ENCODE measurements at regions not wholly inside any gene's neighbourhood (a gene's known extent, or its start where the extent isn't known, plus 50 kb on each side); places are given as distances from the start of the nearest gene placed in this dataset.
A peak's percentile ranks its signal among the peaks of the same experiment; 100 is the strongest.

GRCh38 chr20:4437131-4437530, 188.0 kb upstream of the ADRA1D start:
- no peak for DNase-seq
- no peak overlapping the region for H2AFZ ChIP-seq (ENCODE audit: low read depth)
- CTCF ChIA-PET = no interaction called here
- H3K36me3 ChIP-seq (replicated peaks in 1 of 2; ENCODE audit: control insufficient read depth in 1 of 2, insufficient read depth in 2 of 2, low read length in 1 of 2) = no peaks in the 10 kb centered on the region
- H3F3A ChIP-seq (replicated peaks; ENCODE audit: insufficient read depth) = peaks cover 8% of the 10 kb centered on the region
- peaks cover 0 to 31% of the 10 kb centered on the region in 2 experiments; a peak in 3 of 4 replicates for H3K4me1 ChIP-seq (ENCODE audit: control insufficient read depth in 1 of 2, insufficient read depth in 2 of 2, low read depth in 1 of 2, low read length in 1 of 2)
- no peaks in the 10 kb centered on the region for H4K20me1 ChIP-seq (ENCODE audit: insufficient read depth)
- POLR2A ChIA-PET = no interaction called here
- H3K27ac ChIP-seq (ENCODE audit: low read depth in 2 of 2, low read length in 1 of 2) = no peak overlapping the region
- no peaks in the 10 kb centered on the region for H3K79me2 ChIP-seq (ENCODE audit: insufficient read depth)
- H3K4me2 ChIP-seq = no peak overlapping the region
- no peak overlapping the region for H3K4me3 ChIP-seq (ENCODE audit: low read depth in 2 of 2, low read length in 1 of 2)
- no peaks in the 10 kb centered on the region for H3K9me2 ChIP-seq
- no peak overlapping the region for H3K9ac ChIP-seq
- 67% methylated on average over 1 of the region's 1 CpG for WGBS (ENCODE audit: low lambda C conversion rate)
- no peaks in the 10 kb centered on the region for H3K9me3 ChIP-seq
- no peaks in the 10 kb centered on the region for H3K27me3 ChIP-seq (ENCODE audit: insufficient read depth)
- TF ChIP-seq, protein P1, sequence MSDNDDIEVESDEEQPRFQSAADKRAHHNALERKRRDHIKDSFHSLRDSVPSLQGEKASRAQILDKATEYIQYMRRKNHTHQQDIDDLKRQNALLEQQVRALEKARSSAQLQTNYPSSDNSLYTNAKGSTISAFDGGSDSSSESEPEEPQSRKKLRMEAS (IDR thresholded peaks at IDR 0.05; ENCODE audit: low read depth) = no peak
- TF ChIP-seq RFX5 (IDR thresholded peaks at IDR 0.05; ENCODE audit: low read length) = no peak
- no peak for TF ChIP-seq SIN3A (IDR thresholded peaks at IDR 0.05; ENCODE audit: borderline replicate concordance, low read depth, low read length)
- TF ChIP-seq, protein P2, sequence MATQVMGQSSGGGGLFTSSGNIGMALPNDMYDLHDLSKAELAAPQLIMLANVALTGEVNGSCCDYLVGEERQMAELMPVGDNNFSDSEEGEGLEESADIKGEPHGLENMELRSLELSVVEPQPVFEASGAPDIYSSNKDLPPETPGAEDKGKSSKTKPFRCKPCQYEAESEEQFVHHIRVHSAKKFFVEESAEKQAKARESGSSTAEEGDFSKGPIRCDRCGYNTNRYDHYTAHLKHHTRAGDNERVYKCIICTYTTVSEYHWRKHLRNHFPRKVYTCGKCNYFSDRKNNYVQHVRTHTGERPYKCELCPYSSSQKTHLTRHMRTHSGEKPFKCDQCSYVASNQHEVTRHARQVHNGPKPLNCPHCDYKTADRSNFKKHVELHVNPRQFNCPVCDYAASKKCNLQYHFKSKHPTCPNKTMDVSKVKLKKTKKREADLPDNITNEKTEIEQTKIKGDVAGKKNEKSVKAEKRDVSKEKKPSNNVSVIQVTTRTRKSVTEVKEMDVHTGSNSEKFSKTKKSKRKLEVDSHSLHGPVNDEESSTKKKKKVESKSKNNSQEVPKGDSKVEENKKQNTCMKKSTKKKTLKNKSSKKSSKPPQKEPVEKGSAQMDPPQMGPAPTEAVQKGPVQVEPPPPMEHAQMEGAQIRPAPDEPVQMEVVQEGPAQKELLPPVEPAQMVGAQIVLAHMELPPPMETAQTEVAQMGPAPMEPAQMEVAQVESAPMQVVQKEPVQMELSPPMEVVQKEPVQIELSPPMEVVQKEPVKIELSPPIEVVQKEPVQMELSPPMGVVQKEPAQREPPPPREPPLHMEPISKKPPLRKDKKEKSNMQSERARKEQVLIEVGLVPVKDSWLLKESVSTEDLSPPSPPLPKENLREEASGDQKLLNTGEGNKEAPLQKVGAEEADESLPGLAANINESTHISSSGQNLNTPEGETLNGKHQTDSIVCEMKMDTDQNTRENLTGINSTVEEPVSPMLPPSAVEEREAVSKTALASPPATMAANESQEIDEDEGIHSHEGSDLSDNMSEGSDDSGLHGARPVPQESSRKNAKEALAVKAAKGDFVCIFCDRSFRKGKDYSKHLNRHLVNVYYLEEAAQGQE (IDR thresholded peaks at IDR 0.05; ENCODE audit: low read depth, low read length) = no peak
- TF ChIP-seq, protein P3, sequence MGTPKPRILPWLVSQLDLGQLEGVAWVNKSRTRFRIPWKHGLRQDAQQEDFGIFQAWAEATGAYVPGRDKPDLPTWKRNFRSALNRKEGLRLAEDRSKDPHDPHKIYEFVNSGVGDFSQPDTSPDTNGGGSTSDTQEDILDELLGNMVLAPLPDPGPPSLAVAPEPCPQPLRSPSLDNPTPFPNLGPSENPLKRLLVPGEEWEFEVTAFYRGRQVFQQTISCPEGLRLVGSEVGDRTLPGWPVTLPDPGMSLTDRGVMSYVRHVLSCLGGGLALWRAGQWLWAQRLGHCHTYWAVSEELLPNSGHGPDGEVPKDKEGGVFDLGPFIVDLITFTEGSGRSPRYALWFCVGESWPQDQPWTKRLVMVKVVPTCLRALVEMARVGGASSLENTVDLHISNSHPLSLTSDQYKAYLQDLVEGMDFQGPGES (IDR thresholded peaks at IDR 0.05; ENCODE audit: low read depth, low read length) = no peak
- no peak for TF ChIP-seq PBX3 (IDR thresholded peaks at IDR 0.05)
- TF ChIP-seq NRF1 (IDR thresholded peaks at IDR 0.05; ENCODE audit: low read depth, low read length) = no peak
- TF ChIP-seq FOXM1 (IDR thresholded peaks at IDR 0.05; ENCODE audit: low read depth) = no peak

GRCh38 chr20:4435671-4436455, 186.8 kb upstream of the ADRA1D start:
- no peaks in the 10 kb centered on the region for H3K36me3 ChIP-seq (replicated peaks in 1 of 2; ENCODE audit: control insufficient read depth in 1 of 2, insufficient read depth in 2 of 2, low read length in 1 of 2)
- H3K4me3 ChIP-seq (ENCODE audit: low read depth in 2 of 2, low read length in 1 of 2) = no peak overlapping the region
- H3K4me2 ChIP-seq = 0 out of 2 replicates have a peak overlapping the region, but pooled peaks have one; percentile 61
- no peaks in the 10 kb centered on the region for H4K20me1 ChIP-seq (ENCODE audit: insufficient read depth)
- H3K9me2 ChIP-seq = no peaks in the 10 kb centered on the region
- H3K79me2 ChIP-seq (ENCODE audit: insufficient read depth) = no peaks in the 10 kb centered on the region
- ChIA-PET POLR2A (no interaction called here), CTCF (no interaction called here)
- H3K9me3 ChIP-seq = no peaks in the 10 kb centered on the region
- peak overlapping the region in 1 of 2 experiments; percentile 91; a peak in 2 of 4 replicates for H3K27ac ChIP-seq (ENCODE audit: low read depth in 2 of 2, low read length in 1 of 2)
- no peak for DNase-seq
- peaks cover 8% of the 10 kb centered on the region for H3F3A ChIP-seq (replicated peaks; ENCODE audit: insufficient read depth)
- WGBS (ENCODE audit: low lambda C conversion rate) = 43% methylated on average over 6 of the region's 6 CpGs
- H3K4me1 ChIP-seq (ENCODE audit: control insufficient read depth in 1 of 2, insufficient read depth in 2 of 2, low read depth in 1 of 2, low read length in 1 of 2) = peaks cover 0 to 26% of the 10 kb centered on the region in 2 experiments; a peak in 3 of 4 replicates
- no peaks in the 10 kb centered on the region for H3K27me3 ChIP-seq (ENCODE audit: insufficient read depth)
- no peak overlapping the region for H2AFZ ChIP-seq (ENCODE audit: low read depth)
- no peak overlapping the region for H3K9ac ChIP-seq
- TF ChIP-seq PBX3 (IDR thresholded peaks at IDR 0.05) (no peak), TAF1 (IDR thresholded peaks at IDR 0.05; ENCODE audit: borderline replicate concordance, low read depth, low read length) (no peak), MXI1 (IDR thresholded peaks at IDR 0.05; ENCODE audit: low read depth, low read length) (no peak), CHD2 (IDR thresholded peaks at IDR 0.05; ENCODE audit: low read length, partially characterized antibody) (no peak), TCF12 (IDR thresholded peaks at IDR 0.05) (no peak), SMC3 (IDR thresholded peaks at IDR 0.05; ENCODE audit: low read depth, low read length) (no peak)
- TF ChIP-seq, protein P2 (IDR thresholded peaks at IDR 0.05; ENCODE audit: low read depth, low read length) = no peak

Measured in SK-N-SH (cell line).